Heart left ventricle (tissue), 16 donors: ENCODE measurements at regions not wholly inside any gene's neighbourhood (a gene's known extent, or its start where the extent isn't known, plus 50 kb on each side); places are given as distances from the start of the nearest gene placed in this dataset.
A peak's percentile ranks its signal among the peaks of the same experiment; 100 is the strongest.
"Not testable (repeated sequence)": the region's sequence is repeated elsewhere in the genome, so short reads cannot be mapped to it uniquely, and the experiment has no call there.

Source experiments
- ATAC-seq, 4 donors: fragments of 200-7000 bp; cut with Tn5 transposase; one replicate each; pipeline ENCODE4 v1.9.1; 2020 to 2022; ENCODE audit warnings: moderate library complexity in 4 of 4, mild to moderate bottlenecking in 3 of 4, moderate number of reproducible peaks in 1 of 4
- DNase-seq, 5 donors: peaks; one replicate each; pipeline ENCODE4 v3.0.0-alpha.2; 2020
- H3K27ac ChIP-seq, 12 donors: fragments of 200-600 bp; sonication (generic) in 4 of 12; one replicate each; pipeline versions ENCODE4 v1.5.0 to v1.8.0; 2016 to 2022; ENCODE audit warnings: mild to moderate bottlenecking in 2 of 12
- H3K27me3 ChIP-seq, 9 donors: fragments of 200-600 bp; sonication (generic) in 2 of 9; one replicate each; pipeline versions ENCODE4 v1.5.1 to v1.8.0; 2016 to 2022; ENCODE audit warnings: mild to moderate bottlenecking in 3 of 9
- H3K36me3 ChIP-seq, 9 donors: fragments of 200-600 bp; sonication (generic) in 2 of 9; one replicate each; pipeline versions ENCODE4 v1.5.0 to v1.8.0; 2018 to 2022; ENCODE audit warnings: mild to moderate bottlenecking in 2 of 9
- H3K4me1 ChIP-seq, 12 donors: fragments of 200-600 bp; sonication (generic) in 4 of 12; one replicate each; pipeline versions ENCODE4 v1.5.0 to v1.8.0; 2016 to 2022; ENCODE audit warnings: mild to moderate bottlenecking in 3 of 12
- H3K4me3 ChIP-seq, 12 donors: fragments of 200-600 bp; sonication (generic) in 4 of 12; one replicate each; pipeline versions ENCODE4 v1.5.0 to v1.8.0; 2017 to 2022; ENCODE audit warnings: mild to moderate bottlenecking in 9 of 12, moderate library complexity in 4 of 12
- H3K9me3 ChIP-seq, 12 donors: fragments of 200-600 bp; sonication (generic) in 4 of 12; one replicate each; pipeline versions ENCODE4 v1.5.0 to v1.8.0; 2016 to 2022; ENCODE audit warnings: mild to moderate bottlenecking in 1 of 12
- WGBS, 4 donors: extraction: QIAGEN DNeasy Blood & Tissue Kit in 2 of 4; methylation state at CpG; one replicate each; pipeline versions ENCODE4 v1.1.5 to v1.1.7; 2013 to 2018; 5-methylcytosine and 5-hydroxymethylcytosine counted together
- intact Hi-C, 10 donors: fragments of 100-400 bp; cut with DNase I; formaldehyde crosslinking; loops; one replicate each; pipeline versions ENCODE4 v1.11.1 to v1.14.2; 2022
- donor health status: ischemic (EF 13 %, LVEDD 7.1; RV severe dilation, severe dysfunction).
- donor health status: healthy with polysubstance abuse.
- donor health status: DM: no; HTN: yes; CAD: no.
- donor health status: DM: no; HTN: no; CAD: no.
- donor health status: ischemic (EF 25% LVEDD 6.9; RV normal size, moderate dysfunction).
- donor health status: ischemic (EF 25% LVEDD 5.7; RV mildly dilated, moderate dysfunction).
- donor health status: healthy.
- donor health status: DM: yes; HTN: yes; CAD: no.
- donor health status: ischemic (EF 35%, LVEDD 5.7; RV mildly dilated, moderate dysfunction).
- donor health status: nonischemic (EF 11% LVEDD 7.7; RV severe dilation, severe dysfunction).
- donor health status: DM: yes; HTN: yes; CAD: no.
- donor health status: PGD.
- donor health status: ischemic (EF 29% LVEDD 5.4; RV normal size, mild dysfunction).
- donor health status: nonischemic (EF 23%, LVEDD 6.1; RV moderate dilation, normal function).

DNA sequence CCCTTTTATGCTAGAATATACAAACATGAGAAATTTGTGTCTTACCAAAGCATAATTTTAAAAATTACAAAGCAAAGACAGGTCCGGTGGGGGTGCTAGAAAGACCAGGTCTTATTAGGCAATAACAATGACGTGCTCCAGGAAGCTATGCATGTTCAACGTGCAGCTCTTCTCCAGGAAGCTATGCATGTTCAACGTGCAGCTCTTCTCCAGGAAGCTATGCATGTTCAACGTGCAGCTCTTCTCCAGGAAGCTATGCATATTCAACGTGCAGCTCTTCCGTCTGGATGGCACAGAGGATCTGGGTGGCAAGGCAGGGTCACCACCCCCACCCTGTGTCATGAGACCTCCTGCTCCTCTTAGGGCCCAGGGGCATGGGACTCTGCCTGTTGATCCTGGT is 51.9 kb upstream of the PROP1 start:
- H3K4me3 ChIP-seq, intact Hi-C loops, ATAC-seq: not testable (repeated sequence)

GRCh38 chr5:178046757-178047399 is 50.8 kb upstream of the PROP1 start:
- 57 to 79% (median 71%) methylated on average over 6 to 7 of the region's 8 CpGs for WGBS, 4 donors

More for the DNA sequence above, 51.9 kb upstream of the PROP1 start:
- H3K27ac ChIP-seq, H3K9me3 ChIP-seq, H3K4me1 ChIP-seq, H3K36me3 ChIP-seq, H3K27me3 ChIP-seq, DNase-seq: not testable (repeated sequence)
- WGBS, 4 donors, result 60 to 76% (median 65%) methylated on average over 1 to 4 of the region's 7 CpGs

DNA sequence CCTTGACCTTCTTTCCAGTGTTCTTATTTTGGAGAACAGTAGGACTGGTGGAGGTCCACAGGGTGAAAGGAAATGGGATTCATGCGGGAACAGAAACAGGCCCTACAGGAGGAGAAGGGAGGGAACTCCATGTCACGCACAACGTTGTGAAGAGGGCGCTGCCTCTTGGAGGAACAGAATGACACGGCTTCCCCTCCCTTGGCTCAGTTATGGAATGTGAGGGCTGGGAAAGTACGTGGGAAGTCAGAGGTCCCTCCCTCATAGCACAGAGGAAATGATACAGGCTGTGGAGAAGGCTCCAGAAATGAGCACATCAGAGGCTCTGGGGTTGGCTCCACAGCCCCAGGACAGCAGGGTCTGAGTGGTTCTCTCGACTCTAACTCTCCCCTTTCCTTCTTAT is 49.9 kb upstream of the PROP1 start:
- 25% methylated on average over 1 of the region's 7 CpGs; no CpG with 5 or more reads in 3 of the 4 donors for WGBS, 4 donors
- intact Hi-C loops, H3K27ac ChIP-seq, DNase-seq, ATAC-seq, H3K9me3 ChIP-seq, H3K27me3 ChIP-seq, H3K36me3 ChIP-seq, H3K4me3 ChIP-seq, H3K4me1 ChIP-seq: not testable (repeated sequence)

More at GRCh38 chr5:178046757-178047399, 50.8 kb upstream of the PROP1 start:
- DNase-seq, intact Hi-C loops, H3K4me3 ChIP-seq, H3K9me3 ChIP-seq, H3K27me3 ChIP-seq, H3K27ac ChIP-seq, H3K4me1 ChIP-seq, H3K36me3 ChIP-seq: not testable (repeated sequence)
- peak in 1 of 4 donors; percentile 45 for ATAC-seq
